B cell (primary cell): ENCODE measurements at regions not wholly inside any gene's neighbourhood (a gene's known extent, or its start where the extent isn't known, plus 50 kb on each side); places are given as distances from the start of the nearest gene placed in this dataset.

Experiments used
- ATAC-seq: fragments of 200-7000 bp; cut with Tn5 transposase; one replicate; pipeline ENCODE4 v1.10.0; 2021; ENCODE audit warnings: low read depth, mild to moderate bottlenecking, moderate number of reproducible peaks, moderate library complexity
- CTCF ChIA-PET: fragments of 350-600 bp; sonication (Branson Sonifier 250); formaldehyde crosslinking; loops from one replicate; lab custom pipeline; 2021; ENCODE audit warnings: antibody characterized with exemption, inconsistent platforms; lab: Charles Lee
- POLR2A ChIA-PET: fragments of 350-600 bp; sonication (Branson Sonifier 250); formaldehyde crosslinking; loops from one replicate; lab custom pipeline; 2021; ENCODE audit warnings: antibody characterized with exemption; lab: Charles Lee
- DNase-seq: peaks from one replicate; pipeline ENCODE4 v3.0.0; 2013
- H2AFZ ChIP-seq: 2 replicates; pipeline ENCODE4 v1.6.1; 2012; ENCODE audit warnings: mild to moderate bottlenecking, low read depth, low read length; ENCODE audit not compliant: insufficient read depth, poor library complexity, severe bottlenecking
- H3K27ac ChIP-seq, 2 donors: 1 replicate in 1 of 2; 2 replicates in 1 of 2; pipeline ENCODE4 v1.5.1; 2012 to 2013; ENCODE audit warnings: low read length in 2 of 2, mild to moderate bottlenecking in 2 of 2, moderate library complexity in 1 of 2
- H3K27me3 ChIP-seq, 4 experiments: fragments of 200-600 bp in 1 of 4; sonication (generic) in 1 of 4; replicated peaks in 1 of 4; 1 replicate in 2 of 4; 2 replicates in 2 of 4; pipeline versions ENCODE4 v1.6.1 to v1.7.0; 2013 to 2016; ENCODE audit warnings: low read length in 3 of 4, mild to moderate bottlenecking in 2 of 4, mixed read lengths in 1 of 4, moderate library complexity in 1 of 4; ENCODE audit not compliant: insufficient read depth in 4 of 4, control insufficient read depth in 3 of 4; ENCODE audit errors: control extremely low read depth in 1 of 4
- H3K36me3 ChIP-seq, 2 experiments: replicated peaks in 1 of 2; 1 replicate in 1 of 2; 2 replicates in 1 of 2; pipeline versions ENCODE4 v1.6.1 to v1.7.1; 2013; ENCODE audit warnings: low read length in 1 of 2; ENCODE audit not compliant: insufficient read depth in 2 of 2, control insufficient read depth in 1 of 2; ENCODE audit errors: control extremely low read depth in 1 of 2, extremely low read depth in 1 of 2
- H3K4me1 ChIP-seq, 2 donors: fragments of 200-600 bp in 1 of 2; sonication (generic) in 1 of 2; 1 replicate in 1 of 2; 2 replicates in 1 of 2; pipeline versions ENCODE4 v1.5.1 to v1.6.1; 2013 to 2017; ENCODE audit warnings: low read length in 2 of 2; ENCODE audit not compliant: control insufficient read depth in 2 of 2, insufficient read depth in 2 of 2
- H3K4me2 ChIP-seq: replicated peaks from 2 replicates; pipeline ENCODE3; 2012; ENCODE audit warnings: mild to moderate bottlenecking, low read depth, low read length; ENCODE audit not compliant: poor library complexity, severe bottlenecking
- H3K4me3 ChIP-seq, 5 experiments: fragments of 200-600 bp in 1 of 5; sonication (generic) in 1 of 5; 1 replicate in 3 of 5; 2 replicates in 2 of 5; pipeline versions ENCODE4 v1.5.1 to v1.7.0; 2011 to 2016; ENCODE audit warnings: low read length in 4 of 5, mild to moderate bottlenecking in 4 of 5, low read depth in 2 of 5, control low read depth in 1 of 5, moderate library complexity in 1 of 5; ENCODE audit not compliant: insufficient read depth in 1 of 5; ENCODE audit errors: control extremely low read depth in 1 of 5, extremely low read depth in 1 of 5
- H3K79me2 ChIP-seq: fragments of 200-600 bp; sonication (generic); one replicate; pipeline ENCODE4 v1.6.0; 2016; ENCODE audit warnings: low read length; ENCODE audit not compliant: control insufficient read depth, insufficient read depth
- H3K9ac ChIP-seq: fragments of 200-600 bp; sonication (generic); 2 replicates; pipeline ENCODE4 v1.6.1; 2017; ENCODE audit warnings: mild to moderate bottlenecking, low read length, moderate library complexity
- H3K9me3 ChIP-seq, 3 donors: one replicate each; pipeline versions ENCODE4 v1.6.1 to v1.7.1; 2013; ENCODE audit warnings: low read length in 2 of 3; ENCODE audit not compliant: control insufficient read depth in 2 of 3, insufficient read depth in 1 of 3; ENCODE audit errors: control extremely low read depth in 1 of 3
- H4K20me1 ChIP-seq: 2 replicates; pipeline ENCODE4 v1.6.0; 2012; ENCODE audit warnings: mild to moderate bottlenecking, low read length; ENCODE audit not compliant: insufficient read depth, control insufficient read depth, poor library complexity, severe bottlenecking
- H3K27ac Mint-ChIP-seq: one replicate; pipeline ENCODE4 v1.8.0; 2021; ENCODE audit warnings: mixed read lengths
- H3K27me3 Mint-ChIP-seq: one replicate; pipeline ENCODE4 v1.8.0; 2021; ENCODE audit warnings: mixed read lengths
- H3K4me1 Mint-ChIP-seq: one replicate; pipeline ENCODE4 v1.8.0; 2021; ENCODE audit warnings: mixed read lengths
- H3K4me3 Mint-ChIP-seq: one replicate; pipeline ENCODE4 v1.8.0; 2021; ENCODE audit warnings: mixed read lengths
- H3K9me3 Mint-ChIP-seq: one replicate; pipeline ENCODE4 v1.8.0; 2022; ENCODE audit warnings: mixed read lengths; ENCODE audit not compliant: insufficient read depth
- CTCF ChIP-seq: fragments of 200-600 bp; IDR thresholded peaks from one replicate; pipeline ENCODE4 v1.8.0; 2022; ENCODE audit warnings: antibody characterized with exemption, mild to moderate bottlenecking
- EZH2 ChIP-seq: IDR thresholded peaks from 2 replicates; pipeline ENCODE4 v1.6.1; 2012; ENCODE audit warnings: borderline replicate concordance, low read depth, mild to moderate bottlenecking, moderate library complexity, low read length; ENCODE audit not compliant: insufficient read depth, poor library complexity, severe bottlenecking
- WGBS: methylation state at CpG from one replicate; pipeline ENCODE4 v1.1.5; 2013; ENCODE audit warnings: missing lambda C conversion rate; ENCODE audit not compliant: insufficient coverage; 5-methylcytosine and 5-hydroxymethylcytosine counted together
- intact Hi-C: fragments of 100-400 bp; cut with micrococcal nuclease; formaldehyde crosslinking; loops from one replicate; pipeline ENCODE4 v1.10.0; 2022

GRCh38 chr17:68783861-68784260 lies 171.3 kb downstream of the ABCA8 start:
- Mint-ChIP-seq H3K27ac (no peak overlapping the region), H3K4me1 (no peaks in the 10 kb centered on the region), H3K27me3 (peaks cover 10% of the 10 kb centered on the region), H3K9me3 (no peaks in the 10 kb centered on the region), H3K4me3 (no peak overlapping the region)
- Histone ChIP-seq H2AFZ (no peak overlapping the region), H3K9ac (no peak overlapping the region), H3K36me3 (no peaks in the 10 kb centered on the region), H3K27ac (no peak overlapping the region), H3K4me3 (no peak overlapping the region), H3K79me2 (no peaks in the 10 kb centered on the region), H3K27me3 (peaks cover 0 to 3% (median 0%) of the 10 kb centered on the region in 4 experiments), H3K4me2 (no peak overlapping the region), H3K4me1 (no peaks in the 10 kb centered on the region), H4K20me1 (no peaks in the 10 kb centered on the region), H3K9me3 (peaks cover 0 to 2% (median 0%) of the 10 kb centered on the region in 3 donors)
- ChIA-PET POLR2A (no interaction called here), CTCF (interaction anchor here (1.4 to 2.3 kb wide), 2 partner anchors 8 to 463 kb away, joined by 4 to 14 read pairs; no protein-coding TSS in a partner anchor)
- ATAC-seq (no peak), DNase-seq (no peak)
- TF ChIP-seq CTCF (no peak), EZH2 (no peak)
- intact Hi-C loops: no loop called here
- WGBS: 100% methylated on average over 3 of the region's 4 CpGs

GRCh38 chr17:68782789-68783188 lies 172.4 kb downstream of the ABCA8 start:
- Histone ChIP-seq H3K27ac (no peak overlapping the region), H4K20me1 (no peaks in the 10 kb centered on the region), H3K4me2 (no peak overlapping the region), H3K27me3 (peaks cover 0 to 3% (median 0%) of the 10 kb centered on the region in 4 experiments), H3K36me3 (no peaks in the 10 kb centered on the region), H3K9me3 (peaks cover 0 to 2% (median 0%) of the 10 kb centered on the region in 3 donors), H3K79me2 (no peaks in the 10 kb centered on the region), H3K9ac (no peak overlapping the region), H3K4me1 (no peaks in the 10 kb centered on the region), H2AFZ (no peak overlapping the region), H3K4me3 (no peak overlapping the region)
- ATAC-seq (no peak), DNase-seq (no peak)
- Mint-ChIP-seq H3K27me3 (peaks cover 3% of the 10 kb centered on the region), H3K9me3 (no peaks in the 10 kb centered on the region), H3K4me1 (no peaks in the 10 kb centered on the region), H3K4me3 (no peak overlapping the region), H3K27ac (no peak overlapping the region)
- no CpG with 5 or more reads among the region's 1 CpG for WGBS
- TF ChIP-seq EZH2: no peak
- no peak for TF ChIP-seq CTCF
- CTCF ChIA-PET: interaction anchor here (1.2 kb wide), 1 partner anchor 269 kb away, joined by 3 read pairs; no protein-coding TSS in a partner anchor
- POLR2A ChIA-PET: no interaction called here
- intact Hi-C loops: no loop called here
